Testis (tissue), 2 donors: ENCODE measurements at regions not wholly inside any gene's neighbourhood (a gene's known extent, or its start where the extent isn't known, plus 50 kb on each side); places are given as distances from the start of the nearest gene placed in this dataset.
"Not testable (repeated sequence)": the region's sequence is repeated elsewhere in the genome, so short reads cannot be mapped to it uniquely, and the experiment has no call there.

ENCODE experiments used
- CTCF ChIP-seq, 3 experiments: fragments of 450-650 bp in 2 of 3; fragments of 200-600 bp in 1 of 3; sonication (generic) in 1 of 3; IDR thresholded peaks; one replicate each; pipeline ENCODE4 v1.5.1; 2016 to 2019; ENCODE audit warnings: antibody characterized with exemption in 3 of 3, mild to moderate bottlenecking in 2 of 3, moderate library complexity in 1 of 3
- POLR2A ChIP-seq: fragments of 450-650 bp; IDR thresholded peaks from one replicate; pipeline ENCODE4 v1.6.1; 2017; ENCODE audit warnings: antibody characterized with exemption, mild to moderate bottlenecking, moderate library complexity

DNA sequence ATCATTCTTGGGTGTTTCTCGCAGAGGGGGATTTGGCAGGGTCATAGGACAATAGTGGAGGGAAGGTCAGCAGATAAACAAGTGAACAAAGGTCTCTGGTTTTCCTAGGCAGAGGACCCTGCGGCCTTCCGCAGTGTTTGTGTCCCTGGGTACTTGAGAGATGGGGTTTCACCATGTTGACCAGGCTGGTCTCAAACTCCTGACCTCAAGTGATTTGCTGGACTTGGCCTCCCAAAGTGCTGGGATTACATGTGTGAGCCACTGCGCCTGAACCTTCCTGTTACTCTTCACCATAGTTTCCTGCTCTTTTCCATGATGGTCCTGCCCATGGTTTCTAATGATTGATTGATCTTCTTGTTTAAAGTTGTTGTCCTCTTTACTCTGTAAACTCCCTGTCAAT lies 207.9 kb downstream of the BCAS1 start:
- not testable (repeated sequence) for TF ChIP-seq POLR2A; CTCF (IDR thresholded peaks at IDR 0.05)
